ENCODE measurements at regions not wholly inside any gene's neighbourhood (a gene's known extent, or its start where the extent isn't known, plus 50 kb on each side); places are given as distances from the start of the nearest gene placed in this dataset.

GRCh38 chr20:51211191-51211590, 188.3 kb upstream of the KCNG1 start:
- TF ChIP-seq, protein P1, sequence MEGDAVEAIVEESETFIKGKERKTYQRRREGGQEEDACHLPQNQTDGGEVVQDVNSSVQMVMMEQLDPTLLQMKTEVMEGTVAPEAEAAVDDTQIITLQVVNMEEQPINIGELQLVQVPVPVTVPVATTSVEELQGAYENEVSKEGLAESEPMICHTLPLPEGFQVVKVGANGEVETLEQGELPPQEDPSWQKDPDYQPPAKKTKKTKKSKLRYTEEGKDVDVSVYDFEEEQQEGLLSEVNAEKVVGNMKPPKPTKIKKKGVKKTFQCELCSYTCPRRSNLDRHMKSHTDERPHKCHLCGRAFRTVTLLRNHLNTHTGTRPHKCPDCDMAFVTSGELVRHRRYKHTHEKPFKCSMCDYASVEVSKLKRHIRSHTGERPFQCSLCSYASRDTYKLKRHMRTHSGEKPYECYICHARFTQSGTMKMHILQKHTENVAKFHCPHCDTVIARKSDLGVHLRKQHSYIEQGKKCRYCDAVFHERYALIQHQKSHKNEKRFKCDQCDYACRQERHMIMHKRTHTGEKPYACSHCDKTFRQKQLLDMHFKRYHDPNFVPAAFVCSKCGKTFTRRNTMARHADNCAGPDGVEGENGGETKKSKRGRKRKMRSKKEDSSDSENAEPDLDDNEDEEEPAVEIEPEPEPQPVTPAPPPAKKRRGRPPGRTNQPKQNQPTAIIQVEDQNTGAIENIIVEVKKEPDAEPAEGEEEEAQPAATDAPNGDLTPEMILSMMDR (IDR thresholded peaks at IDR 0.05): no peak
- TF ChIP-seq POLR2A (IDR thresholded peaks at IDR 0.05; ENCODE audit: low read depth): no peak
- TF ChIP-seq EP300 (IDR thresholded peaks at IDR 0.05): no peak
- no peak for TF ChIP-seq POLR2AphosphoS5 (IDR thresholded peaks at IDR 0.05)

All from esophagus muscularis mucosa (tissue), 4 donors.